ENCODE measurements at regions not wholly inside any gene's neighbourhood (a gene's known extent, or its start where the extent isn't known, plus 50 kb on each side); places are given as distances from the start of the nearest gene placed in this dataset.

DNA sequence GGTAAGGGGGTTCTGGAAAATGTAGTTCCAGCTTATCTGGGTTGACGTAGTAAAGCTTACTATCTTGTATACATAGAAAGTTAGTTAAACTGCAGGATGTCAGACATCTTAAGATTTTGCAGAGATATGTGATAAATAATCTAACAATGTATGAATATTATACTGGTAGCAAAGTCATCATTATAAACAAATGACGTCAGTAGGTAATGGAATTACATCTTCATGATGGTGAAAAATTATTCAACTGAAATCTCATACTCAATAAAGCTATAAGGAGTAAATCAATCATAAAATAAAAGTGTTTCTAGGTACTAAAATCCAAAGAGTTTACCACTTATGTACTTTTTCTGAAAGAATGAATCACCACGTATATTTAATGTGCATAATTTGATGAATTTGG is 217.3 kb upstream of the CDH10 start:
- TF ChIP-seq, protein P1, sequence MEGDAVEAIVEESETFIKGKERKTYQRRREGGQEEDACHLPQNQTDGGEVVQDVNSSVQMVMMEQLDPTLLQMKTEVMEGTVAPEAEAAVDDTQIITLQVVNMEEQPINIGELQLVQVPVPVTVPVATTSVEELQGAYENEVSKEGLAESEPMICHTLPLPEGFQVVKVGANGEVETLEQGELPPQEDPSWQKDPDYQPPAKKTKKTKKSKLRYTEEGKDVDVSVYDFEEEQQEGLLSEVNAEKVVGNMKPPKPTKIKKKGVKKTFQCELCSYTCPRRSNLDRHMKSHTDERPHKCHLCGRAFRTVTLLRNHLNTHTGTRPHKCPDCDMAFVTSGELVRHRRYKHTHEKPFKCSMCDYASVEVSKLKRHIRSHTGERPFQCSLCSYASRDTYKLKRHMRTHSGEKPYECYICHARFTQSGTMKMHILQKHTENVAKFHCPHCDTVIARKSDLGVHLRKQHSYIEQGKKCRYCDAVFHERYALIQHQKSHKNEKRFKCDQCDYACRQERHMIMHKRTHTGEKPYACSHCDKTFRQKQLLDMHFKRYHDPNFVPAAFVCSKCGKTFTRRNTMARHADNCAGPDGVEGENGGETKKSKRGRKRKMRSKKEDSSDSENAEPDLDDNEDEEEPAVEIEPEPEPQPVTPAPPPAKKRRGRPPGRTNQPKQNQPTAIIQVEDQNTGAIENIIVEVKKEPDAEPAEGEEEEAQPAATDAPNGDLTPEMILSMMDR (conservative IDR thresholded peaks at IDR 0.05 in 1 of 2, IDR thresholded peaks at IDR 0.05 in 1 of 2; ENCODE audit: extremely low read depth in 1 of 2, insufficient read depth in 1 of 2, low read depth in 1 of 2, low read length in 2 of 2): no peak
- no peak for TF ChIP-seq EZH2 (IDR thresholded peaks at IDR 0.05; ENCODE audit: borderline replicate concordance, low read length)

Measured in mammary epithelial cell (primary cell).